GM12878 (cell line): ENCODE measurements at regions not wholly inside any gene's neighbourhood (a gene's known extent, or its start where the extent isn't known, plus 50 kb on each side); places are given as distances from the start of the nearest gene placed in this dataset.

ENCODE experiments used
- BCL11A ChIP-seq: IDR thresholded peaks from 2 replicates; pipeline ENCODE4 v1.6.1; 2011; ENCODE audit warnings: low read depth, low read length
- NBN ChIP-seq: fragments of 450-650 bp; IDR thresholded peaks from 2 replicates; pipeline ENCODE4 v1.6.1; 2016
- TBL1XR1 ChIP-seq: IDR thresholded peaks from 2 replicates; pipeline ENCODE4 v1.6.1; 2012; ENCODE audit warnings: low read depth, low read length, improper control_type of control experiment
- USF1 ChIP-seq: IDR thresholded peaks from 2 replicates; pipeline ENCODE4 v1.6.1; 2011; ENCODE audit warnings: borderline replicate concordance, low read depth, mild to moderate bottlenecking, moderate library complexity, mixed read lengths, low read length; ENCODE audit not compliant: insufficient read depth; ENCODE audit errors: extremely low read length

DNA sequence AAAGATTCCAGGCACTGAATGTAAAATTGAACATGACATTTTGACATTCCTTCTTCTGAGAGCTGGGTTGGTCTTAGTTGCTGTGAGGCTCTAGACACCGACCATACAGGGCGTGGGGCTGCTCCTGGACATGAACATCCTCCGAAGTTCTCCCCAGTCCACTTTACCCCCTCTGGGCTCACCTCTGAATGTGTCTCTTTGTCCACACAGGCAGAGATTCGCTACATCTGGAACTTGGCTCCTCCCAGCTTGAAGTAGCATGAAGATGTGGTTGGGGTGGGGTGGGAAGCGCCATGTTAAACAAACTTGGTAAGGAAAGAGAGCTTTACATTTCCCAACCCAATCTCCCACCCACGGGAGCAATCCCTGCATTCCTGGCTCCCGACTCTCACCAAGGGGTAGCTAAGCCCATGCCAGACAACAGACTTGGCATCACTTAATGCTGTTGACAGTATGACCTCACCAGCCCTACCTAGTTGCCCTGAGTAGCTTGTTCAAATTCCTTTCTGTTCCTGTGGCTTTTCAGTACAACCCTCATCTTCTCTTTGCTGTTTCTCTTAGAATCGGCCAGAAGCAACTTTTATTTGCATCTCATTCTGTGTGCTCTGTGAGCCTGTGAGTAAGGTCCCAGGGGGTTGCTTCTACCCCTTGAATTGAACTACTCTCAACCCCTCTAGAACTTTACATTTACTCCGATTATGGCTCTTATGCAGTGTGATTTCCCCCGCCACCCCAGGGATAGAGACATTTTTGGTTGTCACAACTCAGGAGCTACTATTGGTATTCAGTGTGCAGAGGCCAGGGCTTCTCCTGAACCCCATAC is 211.4 kb downstream of the SEC23IP start:
- TF ChIP-seq USF1 (no peak), NBN (no peak), TBL1XR1 (no peak), BCL11A (no peak)
